T47D (cell line): ENCODE measurements at regions not wholly inside any gene's neighbourhood (a gene's known extent, or its start where the extent isn't known, plus 50 kb on each side); places are given as distances from the start of the nearest gene placed in this dataset.

Experiments
- DNase-seq, 2 experiments: peaks; one replicate each; pipeline versions ENCODE4 v3.0.0 to v3.0.0-alpha.2; 2011 to 2012; ENCODE audit warnings: low read depth in 1 of 2, low spot score in 1 of 2
- JUND ChIP-seq: IDR thresholded peaks from 2 replicates; pipeline ENCODE4 v1.6.1; 2012; ENCODE audit warnings: low read depth
- in situ Hi-C: cut with HindIII; loops from 2 replicates; pipeline ENCODE4 v1.10.0; 2016; ENCODE audit warnings: low sequenced_read_pairs, low pct_unique_long_range_greater_than_20kb

DNA sequence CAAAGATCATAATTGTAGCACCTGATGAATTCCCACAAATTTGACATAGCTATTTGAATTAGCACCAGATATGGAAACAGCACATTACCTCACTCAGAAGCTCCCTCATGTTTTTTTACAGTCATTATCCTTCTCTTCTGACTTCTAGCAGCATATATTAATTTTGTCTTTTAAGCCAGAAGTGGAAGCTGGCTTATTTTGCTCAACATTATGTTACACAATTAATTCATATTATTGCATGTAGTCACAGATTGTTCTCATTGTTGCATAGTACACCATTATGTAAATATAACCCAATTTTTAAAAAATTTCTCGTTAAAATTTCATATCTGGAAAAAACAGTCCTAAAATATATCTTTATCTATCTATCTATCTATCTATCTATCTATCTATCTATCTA, 762.3 kb downstream of the TUSC7 start:
- in situ Hi-C loops, result no loop called here
- no peak for TF ChIP-seq JUND
- DNase-seq, result no peak

DNA sequence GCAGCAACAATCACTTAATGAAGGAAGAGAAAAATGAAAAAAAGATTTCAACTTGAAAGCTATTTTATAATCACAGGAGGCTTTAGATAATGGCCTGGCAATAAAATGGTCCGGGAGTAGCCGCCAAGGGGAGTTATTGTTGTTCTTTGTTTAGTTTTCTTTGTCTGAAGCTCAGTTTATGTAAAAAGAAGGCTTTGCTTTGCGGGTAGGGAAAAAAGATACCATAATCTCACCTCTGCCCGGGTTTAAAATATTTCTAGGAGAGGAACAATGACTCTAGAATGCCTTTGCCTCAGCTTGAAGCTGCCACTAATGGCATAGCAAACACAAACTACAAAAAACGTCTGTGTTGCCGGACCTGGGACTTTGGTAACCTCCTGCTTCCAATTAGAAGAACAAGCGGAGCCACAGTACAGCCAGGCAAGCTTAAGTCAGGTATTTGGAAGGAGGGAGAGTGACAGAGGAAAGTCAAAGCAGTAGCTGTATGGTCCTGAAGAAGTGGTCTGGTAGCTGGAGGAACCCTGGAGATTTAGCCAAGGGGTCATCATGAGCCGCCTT, 764.5 kb downstream of the TUSC7 start:
- in situ Hi-C loops, result no loop called here
- no peak for DNase-seq
- no peak for TF ChIP-seq JUND

DNA sequence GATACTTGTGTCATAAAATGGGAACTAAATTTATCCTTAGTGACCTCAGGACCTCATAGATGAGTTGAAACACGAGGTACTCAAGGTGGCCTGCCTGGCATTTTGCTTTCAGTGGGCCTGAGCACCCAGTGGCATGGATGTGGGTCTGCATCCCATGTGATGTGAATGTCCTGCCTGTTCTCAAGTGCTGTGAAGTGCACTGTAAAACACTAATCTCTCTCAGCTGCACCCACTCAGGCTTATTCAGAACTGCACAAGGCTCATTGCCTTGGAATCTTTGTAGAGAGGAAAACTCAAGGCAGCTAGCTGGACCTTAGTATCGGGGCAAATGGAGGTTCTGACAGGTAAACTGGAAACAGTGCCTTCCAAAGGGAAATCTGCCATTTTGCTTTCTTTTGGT, 767.0 kb downstream of the TUSC7 start:
- DNase-seq, result no peak
- TF ChIP-seq JUND, result no peak
- in situ Hi-C loops, result no loop called here

DNA sequence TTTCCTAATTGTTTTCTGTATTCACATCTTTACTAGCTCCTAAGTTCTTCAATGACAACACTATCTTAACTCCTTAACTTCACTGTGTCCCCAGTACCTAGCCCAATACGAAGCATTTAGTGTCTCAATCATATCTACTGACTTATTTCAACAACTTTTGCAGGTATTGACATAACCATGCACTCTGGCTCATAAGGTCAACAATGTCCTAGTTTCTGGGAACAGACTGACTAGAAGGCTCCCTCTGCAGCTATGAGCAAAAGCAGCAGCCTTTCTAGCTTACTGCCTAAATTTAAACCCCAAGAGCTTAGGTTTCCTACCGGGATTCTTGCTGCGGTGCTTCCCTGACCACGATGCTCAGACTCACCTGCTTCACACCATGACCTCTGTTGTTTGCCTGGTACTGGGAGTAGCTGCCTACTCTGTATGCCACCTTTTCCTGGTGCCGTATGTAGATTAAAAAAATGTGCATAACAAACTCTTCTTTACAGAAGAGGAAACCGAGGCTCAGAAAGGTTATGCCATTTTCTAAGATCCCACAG, 767.7 kb downstream of the TUSC7 start:
- TF ChIP-seq JUND, result no peak
- DNase-seq, result no peak
- in situ Hi-C loops, result no loop called here

DNA sequence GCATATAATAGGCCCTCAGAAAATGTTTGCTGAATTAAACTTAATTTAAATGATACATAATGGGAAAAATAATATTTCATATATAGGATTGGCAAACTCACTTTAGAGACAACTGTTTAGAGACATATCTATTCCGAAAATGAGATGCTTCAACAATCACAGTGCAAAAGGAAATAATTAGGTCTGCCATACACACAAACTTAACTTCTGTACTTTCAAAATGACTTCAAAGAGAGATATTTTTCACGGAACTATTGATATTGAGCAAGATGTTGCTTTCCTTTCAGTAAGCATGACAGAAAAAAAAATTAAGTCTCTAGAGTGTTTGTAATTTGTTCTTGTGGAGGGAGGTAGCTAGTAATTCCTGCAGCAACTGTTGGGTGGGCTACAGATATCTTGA, 769.5 kb downstream of the TUSC7 start:
- in situ Hi-C loops, result no loop called here
- TF ChIP-seq JUND, result no peak
- no peak for DNase-seq

DNA sequence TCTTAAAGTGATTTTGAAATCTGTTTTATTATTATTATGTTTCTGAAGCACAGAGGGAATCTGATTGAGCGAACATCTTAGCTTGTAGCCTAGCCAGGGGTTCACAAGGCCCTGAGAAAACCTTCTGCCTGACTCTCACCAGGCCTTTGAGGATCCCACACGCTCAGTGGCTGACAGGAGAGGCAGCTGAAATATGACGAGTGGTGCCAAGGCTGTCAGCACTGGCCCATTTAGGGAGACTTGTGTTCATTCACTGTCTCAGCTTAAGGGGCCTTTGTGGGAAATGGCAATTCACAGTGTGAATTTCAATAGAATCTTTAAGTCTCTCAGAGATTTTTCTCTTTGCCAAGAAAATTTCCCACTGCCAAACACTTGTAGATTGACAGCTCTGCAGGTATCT, 770.9 kb downstream of the TUSC7 start:
- no peak for TF ChIP-seq JUND
- DNase-seq, result no peak

DNA sequence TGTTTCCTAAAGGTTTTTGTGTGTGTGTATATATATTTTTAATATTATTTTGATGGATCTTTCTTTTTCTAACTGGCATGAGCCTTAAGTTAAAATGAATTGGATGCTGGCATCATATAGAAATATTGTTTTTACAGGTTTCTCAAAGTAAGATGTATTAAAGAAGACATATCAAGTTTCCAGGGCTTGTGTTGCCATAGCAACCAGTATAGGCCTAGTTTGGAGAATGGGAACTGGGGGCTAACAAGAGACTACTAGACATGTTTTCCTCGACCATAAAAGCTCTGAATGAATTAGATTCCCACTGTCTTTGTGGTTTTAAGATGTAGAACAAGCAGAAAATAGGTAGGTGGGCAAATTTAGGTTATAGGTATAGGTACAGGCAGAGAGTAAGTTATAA, 771.4 kb downstream of the TUSC7 start:
- no peak for DNase-seq
- in situ Hi-C loops, result no loop called here
- no peak for TF ChIP-seq JUND

More for the DNA sequence above, 770.9 kb downstream of the TUSC7 start:
- in situ Hi-C loops, result no loop called here

DNA sequence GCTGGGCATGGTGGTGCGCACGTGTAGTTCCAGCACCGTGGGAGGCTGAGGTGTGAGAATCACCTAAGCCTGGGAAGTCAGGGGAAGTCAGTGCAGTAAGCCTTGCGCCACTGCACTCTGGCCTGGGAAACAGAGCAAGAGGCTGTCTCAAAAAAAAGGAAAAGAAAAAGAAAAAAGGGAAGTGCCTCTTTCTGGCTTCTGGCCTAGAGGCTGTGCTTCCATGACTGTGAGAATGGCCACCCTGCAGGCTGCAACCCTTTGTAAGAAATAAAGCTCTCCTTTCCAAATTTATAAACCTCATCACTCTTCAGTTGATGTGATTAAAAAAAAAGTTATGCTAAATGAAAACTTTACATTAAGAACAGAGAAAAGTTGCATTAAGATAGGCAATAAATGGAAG, 774.3 kb downstream of the TUSC7 start:
- in situ Hi-C loops, result no loop called here
- DNase-seq, result no peak
- no peak for TF ChIP-seq JUND

DNA sequence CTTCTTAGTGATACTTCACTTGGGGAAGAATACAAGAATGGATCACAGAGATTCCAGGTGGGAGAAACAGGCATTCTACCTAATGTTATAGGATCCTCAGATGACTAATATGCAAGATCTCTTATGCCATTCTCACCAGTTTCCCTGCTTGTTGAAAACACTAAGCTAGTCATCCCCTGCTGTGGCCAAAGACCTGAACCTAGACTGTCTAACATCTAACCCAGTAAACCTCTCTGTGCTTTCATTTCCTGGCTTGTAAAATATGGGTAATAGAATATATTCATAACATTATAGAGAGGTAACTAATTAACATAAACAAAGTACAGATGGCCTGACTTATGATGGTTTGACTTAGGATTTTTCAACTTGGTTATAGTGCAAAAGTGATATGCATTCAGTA, 776.3 kb downstream of the TUSC7 start:
- no peak for TF ChIP-seq JUND
- in situ Hi-C loops, result no loop called here
- no peak for DNase-seq

DNA sequence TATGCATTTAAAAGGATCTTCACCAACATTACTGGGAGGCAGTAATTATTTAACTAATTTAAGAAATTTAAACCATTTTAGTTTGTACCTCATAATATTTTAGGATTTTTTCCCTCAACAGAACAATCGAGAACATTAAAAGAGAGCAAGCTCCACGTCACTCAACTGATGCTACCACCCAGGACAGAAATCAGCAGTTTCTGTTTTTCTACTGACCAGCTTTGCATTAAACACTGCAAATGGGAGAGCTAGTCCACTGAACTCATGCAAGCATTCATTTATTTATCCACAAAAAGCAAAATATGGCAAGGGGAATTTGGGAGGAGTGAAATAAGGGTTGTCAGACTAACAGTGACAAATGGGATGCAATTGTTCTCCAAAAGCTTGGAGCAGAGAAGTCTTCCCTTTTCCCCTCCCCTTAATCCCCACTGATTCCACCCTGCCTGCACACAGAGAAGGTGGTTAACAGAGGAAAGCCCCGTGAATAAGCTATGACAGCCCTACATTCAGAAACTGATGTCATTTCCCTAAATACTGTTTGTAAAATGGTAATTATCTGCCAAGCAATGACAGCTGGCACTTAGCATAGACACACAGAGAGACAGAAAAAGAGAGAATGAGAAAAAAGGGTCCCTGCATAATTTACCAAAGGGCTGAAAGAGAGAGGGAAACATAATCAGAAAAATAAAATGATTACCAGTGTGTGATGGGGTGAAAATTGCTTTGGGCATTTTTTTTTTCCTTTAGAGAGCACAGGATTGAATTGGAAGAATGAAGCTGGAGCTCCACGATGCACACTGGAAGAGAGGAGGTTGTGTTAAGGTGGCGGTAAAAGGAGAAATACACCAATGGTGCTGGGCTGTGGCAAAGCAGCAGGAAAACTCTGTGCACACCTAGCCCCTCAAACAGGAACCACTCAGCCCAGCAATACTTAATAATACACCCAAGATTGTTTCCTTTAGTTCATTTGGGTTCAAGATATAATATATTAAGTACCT, 777.4 kb downstream of the TUSC7 start:
- no peak for DNase-seq
- in situ Hi-C loops, result no loop called here
- TF ChIP-seq JUND, result no peak

DNA sequence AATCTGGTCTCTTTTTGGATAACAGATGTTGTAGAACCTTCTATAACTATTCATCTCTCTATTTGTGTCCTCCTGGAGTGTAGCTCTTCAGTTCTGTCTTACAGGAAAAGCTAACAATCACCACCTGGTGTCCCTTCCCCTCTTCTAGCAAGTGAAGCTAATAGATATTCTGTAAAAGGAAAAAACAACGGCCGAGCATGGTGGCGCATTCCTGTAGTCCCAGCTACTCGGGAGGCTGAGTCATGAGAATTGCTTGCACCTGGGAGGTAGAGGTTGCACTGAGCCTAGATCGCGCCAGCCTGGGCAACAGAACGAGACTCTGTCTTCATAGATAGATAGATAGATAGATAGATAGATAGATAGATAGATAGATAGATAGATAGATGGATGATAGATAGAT, 779.4 kb downstream of the TUSC7 start:
- TF ChIP-seq JUND, result no peak
- in situ Hi-C loops, result no loop called here
- no peak for DNase-seq

DNA sequence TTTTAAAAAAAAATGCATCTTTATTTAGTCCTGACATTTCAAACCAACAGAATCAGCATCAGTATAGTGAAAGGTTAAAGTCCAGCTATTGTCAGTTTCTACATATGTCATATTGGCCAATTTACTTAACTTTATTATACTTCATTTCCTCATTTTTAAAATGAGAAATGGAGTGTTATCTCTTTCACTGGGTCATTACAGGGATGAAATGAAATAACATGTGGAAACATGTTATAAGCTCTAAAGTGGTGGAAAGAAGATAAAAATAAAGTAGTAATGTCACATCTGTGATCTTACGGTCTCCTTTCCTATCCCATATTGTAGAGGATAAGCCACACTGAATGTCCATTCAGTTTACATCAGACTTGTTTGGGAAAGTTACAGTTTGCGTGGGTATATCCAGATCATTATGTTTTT, 780.1 kb downstream of the TUSC7 start:
- no peak for TF ChIP-seq JUND
- no peak for DNase-seq
- in situ Hi-C loops, result no loop called here

DNA sequence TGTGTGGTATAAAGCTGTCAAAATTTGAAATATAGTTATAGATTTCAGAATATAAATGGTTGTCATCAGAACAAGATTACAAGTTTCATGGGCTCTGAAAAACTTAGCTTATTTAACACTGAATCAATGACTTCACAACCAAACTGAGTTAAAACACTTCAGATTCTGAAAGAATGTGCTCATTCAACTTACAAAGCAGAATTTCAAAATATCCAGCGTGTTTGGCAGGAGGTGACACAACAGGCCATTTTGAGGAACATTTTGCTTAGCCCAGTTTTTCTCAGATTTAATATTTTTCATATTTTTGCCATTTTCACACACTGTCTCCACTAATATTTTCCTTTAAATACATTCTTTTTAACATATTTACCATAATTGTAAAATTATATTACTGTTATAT, 781.1 kb downstream of the TUSC7 start:
- TF ChIP-seq JUND, result no peak
- in situ Hi-C loops, result no loop called here
- DNase-seq, result no peak

DNA sequence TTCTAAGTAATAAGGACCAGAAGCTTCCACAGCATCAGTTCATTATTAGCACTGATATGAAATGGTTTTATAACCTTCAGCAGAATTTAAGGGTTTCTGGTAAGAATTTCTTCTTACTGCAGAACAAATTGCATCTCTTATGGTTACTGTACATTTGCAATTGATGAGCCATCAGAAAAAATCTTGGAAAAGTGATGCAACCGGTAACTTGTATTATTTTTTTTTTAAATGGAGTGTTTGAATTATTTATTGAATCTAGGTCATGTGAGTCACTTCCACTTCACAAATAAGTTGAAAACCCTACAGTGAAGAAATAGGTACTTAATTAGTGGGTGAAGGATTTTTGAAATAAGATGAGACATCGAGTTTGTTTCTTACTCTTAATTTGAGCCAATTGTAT, 786.0 kb downstream of the TUSC7 start:
- no peak for DNase-seq
- no peak for TF ChIP-seq JUND
- in situ Hi-C loops, result no loop called here
